ENCODE measurements at regions not wholly inside any gene's neighbourhood (a gene's known extent, or its start where the extent isn't known, plus 50 kb on each side); places are given as distances from the start of the nearest gene placed in this dataset.

DNA sequence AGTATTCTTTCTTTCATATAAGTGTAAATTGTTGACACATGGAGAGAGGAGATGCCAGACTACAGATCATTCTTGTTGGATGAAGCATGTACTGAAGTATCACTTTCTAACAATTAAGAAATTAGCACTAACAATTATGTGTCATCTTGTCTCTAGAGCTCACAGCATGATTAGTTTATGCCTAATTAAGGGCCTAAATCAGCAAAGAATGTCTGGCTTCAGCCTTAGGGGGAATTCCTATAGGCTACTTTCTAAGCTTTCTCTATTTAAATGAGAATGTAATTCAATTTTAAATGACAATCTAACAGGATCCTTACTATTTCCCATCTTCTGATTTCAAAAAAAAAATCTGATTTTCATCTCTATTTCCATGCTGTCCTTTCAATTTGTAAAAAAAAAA, 371.0 kb downstream of the EPHA7 start:
- TF ChIP-seq SUZ12 (IDR thresholded peaks at IDR 0.05; ENCODE audit: extremely low read depth, insufficient read depth, insufficient read length) (no peak), YY1 (IDR thresholded peaks at IDR 0.05; ENCODE audit: insufficient read depth, insufficient read length) (no peak)
